ENCODE measurements at regions not wholly inside any gene's neighbourhood (a gene's known extent, or its start where the extent isn't known, plus 50 kb on each side); places are given as distances from the start of the nearest gene placed in this dataset.

- TF ChIP-seq ZBTB40 (IDR thresholded peaks at IDR 0.05) (no peak), ZBTB40 (CRISPR knock-in tag; IDR thresholded peaks at IDR 0.05) (no peak), E2F3 (CRISPR knock-in tag; IDR thresholded peaks at IDR 0.05) (no peak), IFI16 (CRISPR knock-in tag; IDR thresholded peaks at IDR 0.05) (no peak), MCM3 (IDR thresholded peaks at IDR 0.05) (no peak), CREBBP (IDR thresholded peaks at IDR 0.05; ENCODE audit: low read depth, low read length) (no peak), SP1 (CRISPR knock-in tag; IDR thresholded peaks at IDR 0.05) (no peak)
These were observed 462.6 kb downstream of the TBC1D32 start (continued) for GRCh38 chr6:120871416-120872261.
